ENCODE measurements at regions not wholly inside any gene's neighbourhood (a gene's known extent, or its start where the extent isn't known, plus 50 kb on each side); places are given as distances from the start of the nearest gene placed in this dataset.

DNA sequence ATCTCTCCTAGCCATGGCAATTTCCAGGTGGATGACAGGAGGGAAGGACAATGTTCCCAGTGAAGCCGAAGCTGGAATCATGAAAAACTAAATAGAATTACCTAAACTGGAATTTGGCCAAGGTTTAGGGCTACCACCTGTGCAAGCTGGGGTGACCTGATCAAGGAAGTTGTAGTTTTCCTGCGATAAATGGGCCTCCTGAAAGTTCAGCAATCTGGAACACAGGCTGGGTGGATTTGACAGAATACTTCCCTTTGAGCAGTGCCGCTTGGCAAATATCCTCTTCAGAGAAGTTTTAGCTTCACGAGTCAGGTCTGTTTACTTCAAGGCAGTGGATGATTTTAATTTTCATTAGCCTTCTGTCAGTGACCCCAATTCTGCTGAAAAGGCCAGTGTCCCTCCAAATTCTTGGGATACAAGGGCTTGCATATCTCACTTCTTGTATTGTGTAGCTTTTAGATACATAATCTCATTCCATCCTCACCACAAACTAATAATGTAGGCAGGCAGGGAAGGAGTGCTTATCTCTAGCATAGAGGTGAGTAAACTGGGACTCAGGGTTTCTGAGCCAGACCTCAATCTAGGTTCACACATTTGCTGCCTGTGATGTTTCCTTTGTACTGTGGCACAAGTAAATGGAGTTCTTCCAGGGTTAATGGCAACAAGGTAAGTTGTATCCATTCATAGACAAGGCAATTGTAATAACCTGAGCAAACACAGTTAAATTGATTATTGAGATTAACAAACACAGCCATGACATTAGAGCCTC, 349.4 kb downstream of the NUF2 start:
- no peak for DNase-seq
- no peaks in the 10 kb centered on the region for H3K4me1 Mint-ChIP-seq (ENCODE audit: low read depth, unreplicated experiment)
- TF ChIP-seq, protein P1, sequence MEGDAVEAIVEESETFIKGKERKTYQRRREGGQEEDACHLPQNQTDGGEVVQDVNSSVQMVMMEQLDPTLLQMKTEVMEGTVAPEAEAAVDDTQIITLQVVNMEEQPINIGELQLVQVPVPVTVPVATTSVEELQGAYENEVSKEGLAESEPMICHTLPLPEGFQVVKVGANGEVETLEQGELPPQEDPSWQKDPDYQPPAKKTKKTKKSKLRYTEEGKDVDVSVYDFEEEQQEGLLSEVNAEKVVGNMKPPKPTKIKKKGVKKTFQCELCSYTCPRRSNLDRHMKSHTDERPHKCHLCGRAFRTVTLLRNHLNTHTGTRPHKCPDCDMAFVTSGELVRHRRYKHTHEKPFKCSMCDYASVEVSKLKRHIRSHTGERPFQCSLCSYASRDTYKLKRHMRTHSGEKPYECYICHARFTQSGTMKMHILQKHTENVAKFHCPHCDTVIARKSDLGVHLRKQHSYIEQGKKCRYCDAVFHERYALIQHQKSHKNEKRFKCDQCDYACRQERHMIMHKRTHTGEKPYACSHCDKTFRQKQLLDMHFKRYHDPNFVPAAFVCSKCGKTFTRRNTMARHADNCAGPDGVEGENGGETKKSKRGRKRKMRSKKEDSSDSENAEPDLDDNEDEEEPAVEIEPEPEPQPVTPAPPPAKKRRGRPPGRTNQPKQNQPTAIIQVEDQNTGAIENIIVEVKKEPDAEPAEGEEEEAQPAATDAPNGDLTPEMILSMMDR (IDR thresholded peaks at IDR 0.05; ENCODE audit: partially characterized antibody, unreplicated experiment), result no peak
- no peaks in the 10 kb centered on the region for H3K27me3 Mint-ChIP-seq (ENCODE audit: unreplicated experiment)
- H3K27ac Mint-ChIP-seq (ENCODE audit: unreplicated experiment), result no peak overlapping the region
- no peaks in the 10 kb centered on the region for H3K36me3 Mint-ChIP-seq (ENCODE audit: unreplicated experiment)
- no peak overlapping the region for H3K4me3 Mint-ChIP-seq (ENCODE audit: unreplicated experiment)
- H3K9me3 Mint-ChIP-seq (ENCODE audit: unreplicated experiment), result no peaks in the 10 kb centered on the region

DNA sequence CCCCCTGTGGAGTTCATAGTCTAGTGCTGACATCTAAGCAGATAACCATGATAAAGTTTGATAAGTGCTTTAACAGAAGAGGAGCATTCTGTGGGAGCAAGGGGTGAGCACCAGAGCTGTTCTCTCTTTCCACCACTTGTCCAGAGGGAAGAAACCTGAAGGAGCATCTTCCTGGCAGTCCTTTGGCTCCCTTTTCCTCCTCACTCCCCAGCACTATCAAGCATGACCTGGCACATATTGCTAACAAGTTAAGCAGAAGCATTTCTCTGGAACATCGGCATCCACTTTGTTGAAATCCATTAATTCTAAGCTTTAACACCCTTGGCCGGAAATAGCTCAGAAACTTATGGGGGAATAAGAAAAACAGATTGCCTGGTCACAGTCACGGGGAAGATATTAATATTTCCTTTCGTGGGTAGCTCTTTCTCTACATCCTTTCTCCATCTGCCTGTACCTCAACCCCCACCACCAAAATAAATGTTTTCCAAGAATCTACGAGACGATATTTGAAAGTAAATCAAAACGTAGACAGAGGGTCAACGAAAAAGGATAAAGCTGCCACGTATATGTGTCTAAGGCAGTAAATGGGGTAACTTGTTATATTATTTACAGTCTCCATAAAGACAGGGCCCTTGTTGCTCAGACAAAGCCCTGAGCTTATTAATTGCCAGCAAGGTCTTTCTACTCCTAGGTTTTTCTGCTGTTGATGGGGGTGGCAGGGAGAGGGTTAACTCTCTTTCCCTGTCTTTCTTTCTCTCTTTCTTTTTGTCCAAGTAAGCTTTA, 351.4 kb downstream of the NUF2 start:
- no peaks in the 10 kb centered on the region for H3K27me3 Mint-ChIP-seq (ENCODE audit: unreplicated experiment)
- no peak overlapping the region for H3K27ac Mint-ChIP-seq (ENCODE audit: unreplicated experiment)
- no peak for DNase-seq
- TF ChIP-seq, protein P1 (IDR thresholded peaks at IDR 0.05; ENCODE audit: partially characterized antibody, unreplicated experiment), result no peak
- no peaks in the 10 kb centered on the region for H3K36me3 Mint-ChIP-seq (ENCODE audit: unreplicated experiment)
- no peaks in the 10 kb centered on the region for H3K9me3 Mint-ChIP-seq (ENCODE audit: unreplicated experiment)
- H3K4me1 Mint-ChIP-seq (ENCODE audit: low read depth, unreplicated experiment), result no peaks in the 10 kb centered on the region
- H3K4me3 Mint-ChIP-seq (ENCODE audit: unreplicated experiment), result no peak overlapping the region

DNA sequence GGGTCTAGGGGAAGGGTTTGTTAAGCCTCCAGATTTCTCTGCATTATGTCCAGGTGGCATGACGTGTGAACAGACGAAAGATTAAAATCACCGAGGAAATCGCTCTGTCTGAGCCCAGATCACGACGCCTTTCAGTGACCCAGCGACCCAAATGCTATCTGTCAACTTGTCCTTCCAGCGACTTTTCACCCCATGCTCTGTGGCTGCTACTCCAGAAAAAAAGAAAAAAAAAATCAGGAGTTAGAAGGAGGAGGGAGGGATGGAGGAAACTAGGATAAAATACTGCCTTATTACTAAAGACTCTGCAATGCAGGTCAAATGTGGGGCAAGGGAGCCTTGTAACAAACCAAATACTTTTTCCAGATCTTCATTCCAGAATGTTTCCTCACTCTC, 352.0 kb downstream of the NUF2 start:
- Mint-ChIP-seq H3K4me3 (ENCODE audit: unreplicated experiment) (no peak overlapping the region), H3K4me1 (ENCODE audit: low read depth, unreplicated experiment) (no peaks in the 10 kb centered on the region)

DNA sequence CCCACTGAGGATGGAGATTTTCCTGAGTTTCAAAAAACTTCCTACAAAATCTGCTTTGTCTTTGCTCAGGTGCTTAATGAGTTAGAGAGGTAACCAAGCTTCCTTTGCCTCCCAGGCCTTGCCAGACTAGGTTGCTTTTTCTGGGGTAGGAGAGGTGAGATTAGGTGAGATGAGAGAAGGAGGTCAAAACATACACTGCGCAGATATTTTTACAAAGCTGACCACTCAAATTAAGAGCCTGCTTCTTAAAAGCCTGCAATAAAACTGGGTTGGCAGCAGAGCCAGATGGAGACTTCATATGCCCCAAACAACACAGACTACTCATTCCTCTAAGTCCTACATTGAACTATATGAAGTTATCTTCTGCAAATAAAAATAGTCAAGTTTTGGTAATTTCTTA, 352.5 kb downstream of the NUF2 start:
- no peaks in the 10 kb centered on the region for H3K36me3 Mint-ChIP-seq (ENCODE audit: unreplicated experiment)
- H3K9me3 Mint-ChIP-seq (ENCODE audit: unreplicated experiment), result no peaks in the 10 kb centered on the region
- no peaks in the 10 kb centered on the region for H3K4me1 Mint-ChIP-seq (ENCODE audit: low read depth, unreplicated experiment)
- H3K27ac Mint-ChIP-seq (ENCODE audit: unreplicated experiment), result no peak overlapping the region
- DNase-seq, result no peak
- no peaks in the 10 kb centered on the region for H3K27me3 Mint-ChIP-seq (ENCODE audit: unreplicated experiment)
- no peak overlapping the region for H3K4me3 Mint-ChIP-seq (ENCODE audit: unreplicated experiment)
- TF ChIP-seq, protein P1 (IDR thresholded peaks at IDR 0.05; ENCODE audit: partially characterized antibody, unreplicated experiment), result no peak

More for the DNA sequence above, 352.0 kb downstream of the NUF2 start:
- TF ChIP-seq, protein P1 (IDR thresholded peaks at IDR 0.05; ENCODE audit: partially characterized antibody, unreplicated experiment), result no peak
- DNase-seq, result no peak
- no peak overlapping the region for H3K27ac Mint-ChIP-seq (ENCODE audit: unreplicated experiment)
- H3K27me3 Mint-ChIP-seq (ENCODE audit: unreplicated experiment), result no peaks in the 10 kb centered on the region
- no peaks in the 10 kb centered on the region for H3K36me3 Mint-ChIP-seq (ENCODE audit: unreplicated experiment)
- no peaks in the 10 kb centered on the region for H3K9me3 Mint-ChIP-seq (ENCODE audit: unreplicated experiment)

DNA sequence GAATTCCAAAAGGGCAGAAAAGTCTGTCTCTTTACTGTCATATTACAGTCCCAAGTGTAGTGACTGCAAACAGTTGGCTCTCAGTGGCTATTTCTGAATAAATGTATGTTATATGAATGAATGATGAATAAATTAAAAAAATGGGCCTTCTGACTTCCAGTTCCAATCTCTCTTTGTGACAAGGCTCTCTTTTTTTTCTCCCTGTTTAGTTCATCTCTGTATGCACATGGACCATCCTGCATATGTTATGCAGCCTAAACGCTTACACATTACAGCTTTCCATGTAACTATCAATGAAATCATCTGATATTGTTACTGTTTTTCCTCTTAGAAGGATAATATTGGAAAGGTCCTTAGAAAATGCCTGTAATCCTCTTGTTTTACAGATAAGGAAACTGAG, 363.0 kb downstream of the NUF2 start:
- Mint-ChIP-seq H3K4me1 (ENCODE audit: low read depth, unreplicated experiment) (no peaks in the 10 kb centered on the region), H3K36me3 (ENCODE audit: unreplicated experiment) (peaks cover 5% of the 10 kb centered on the region), H3K27me3 (ENCODE audit: unreplicated experiment) (no peaks in the 10 kb centered on the region), H3K9me3 (ENCODE audit: unreplicated experiment) (no peaks in the 10 kb centered on the region), H3K27ac (ENCODE audit: unreplicated experiment) (no peak overlapping the region), H3K4me3 (ENCODE audit: unreplicated experiment) (no peak overlapping the region)
- TF ChIP-seq, protein P1 (IDR thresholded peaks at IDR 0.05; ENCODE audit: partially characterized antibody, unreplicated experiment), result no peak
- no peak for DNase-seq
